Esophagus squamous epithelium (tissue), 5 donors: ENCODE measurements at regions not wholly inside any gene's neighbourhood (a gene's known extent, or its start where the extent isn't known, plus 50 kb on each side); places are given as distances from the start of the nearest gene placed in this dataset.
A peak's percentile ranks its signal among the peaks of the same experiment; 100 is the strongest.

Experiments used
- DNase-seq: peaks from one replicate; lab custom pipeline; 2025; lab: John Stamatoyannopoulos, UW
- H3K27ac ChIP-seq, 4 donors: fragments of 200-600 bp; sonication (generic); one replicate each; pipeline ENCODE4 v1.5.1; 2016 to 2019; ENCODE audit warnings: mild to moderate bottlenecking in 1 of 4
- H3K27me3 ChIP-seq, 4 donors: fragments of 200-600 bp; sonication (generic); 1 replicate in 3 of 4; 2 replicates in 1 of 4; pipeline versions ENCODE4 v1.5.1 to v1.6.0; 2017 to 2021; ENCODE audit warnings: antibody characterized with exemption in 1 of 4
- H3K36me3 ChIP-seq, 3 donors: fragments of 200-600 bp; sonication (generic); one replicate each; pipeline ENCODE4 v1.5.1; 2016 to 2019
- H3K4me1 ChIP-seq, 3 donors: fragments of 200-600 bp; sonication (generic); one replicate each; pipeline ENCODE4 v1.5.1; 2017 to 2019
- H3K4me3 ChIP-seq, 4 donors: fragments of 200-600 bp; sonication (generic); 1 replicate in 3 of 4; 2 replicates in 1 of 4; pipeline ENCODE4 v1.5.1; 2016 to 2019; ENCODE audit warnings: mild to moderate bottlenecking in 2 of 4, moderate library complexity in 1 of 4
- H3K9me3 ChIP-seq, 3 donors: fragments of 200-600 bp; sonication (generic); one replicate each; pipeline ENCODE4 v1.5.1; 2016 to 2019
- CTCF ChIP-seq, 6 experiments: fragments of 450-650 bp in 4 of 6; fragments of 200-600 bp in 2 of 6; sonication (generic) in 2 of 6; IDR thresholded peaks; one replicate each; pipeline ENCODE4 v1.5.1; 2016 to 2019; ENCODE audit warnings: antibody characterized with exemption in 6 of 6, mild to moderate bottlenecking in 4 of 6, moderate library complexity in 4 of 6
- POLR2A ChIP-seq, 4 donors: fragments of 450-650 bp; IDR thresholded peaks; one replicate each; pipeline ENCODE4 v1.6.1; 2017; ENCODE audit warnings: antibody characterized with exemption in 4 of 4, mild to moderate bottlenecking in 4 of 4, moderate library complexity in 3 of 4
- WGBS, 2 donors: methylation state at CpG; one replicate each; pipeline ENCODE4 v1.1.5; 2018; 5-methylcytosine and 5-hydroxymethylcytosine counted together
- intact Hi-C: fragments of 100-400 bp; cut with DNase I; formaldehyde crosslinking; loops from one replicate; pipeline ENCODE4 v1.15.0; 2022
- donor health status: DM: yes; HTN: yes; CAD: no.

DNA sequence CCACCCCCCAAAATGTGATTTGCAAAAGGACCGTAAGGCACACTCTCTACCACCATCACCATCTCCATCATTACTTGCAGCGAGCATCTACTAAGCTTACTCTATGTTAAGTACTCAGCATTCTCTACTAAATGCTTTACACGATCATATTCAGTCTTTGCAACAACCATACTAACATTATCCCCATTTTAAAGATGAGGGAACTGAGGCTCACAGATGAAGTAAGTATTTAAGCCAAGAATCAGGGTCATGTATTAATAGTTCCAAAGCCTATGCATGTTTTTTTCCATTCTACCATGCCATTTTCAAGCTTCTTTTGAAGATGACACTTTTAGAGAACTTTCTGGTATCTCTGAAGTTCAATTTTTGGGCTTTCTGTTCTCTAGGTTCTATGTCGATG is 121.7 kb upstream of the ANKRD55 start:
- Histone ChIP-seq H3K27ac (no peak overlapping the region), H3K27me3 (no peaks in the 10 kb centered on the region), H3K4me1 (peaks cover 0 to 41% (median 12%) of the 10 kb centered on the region in 3 donors), H3K9me3 (no peaks in the 10 kb centered on the region), H3K4me3 (no peak overlapping the region), H3K36me3 (no peaks in the 10 kb centered on the region)
- DNase-seq = no peak
- WGBS, 2 donors = 93 to 95% methylated on average over 4 of the region's 4 CpGs
- intact Hi-C loops = no loop called here
- TF ChIP-seq POLR2A (IDR thresholded peaks at IDR 0.05) (no peak), CTCF (IDR thresholded peaks at IDR 0.05) (no peak)

GRCh38 chr5:56352808-56353590 is 119.9 kb upstream of the ANKRD55 start:
- H3K36me3 ChIP-seq = no peaks in the 10 kb centered on the region
- H3K4me3 ChIP-seq = no peak overlapping the region
- peak overlapping the region in 2 of 4 donors; percentile 8 to 19 for H3K27ac ChIP-seq
- TF ChIP-seq POLR2A (IDR thresholded peaks at IDR 0.05) = no peak
- no peak for TF ChIP-seq CTCF (IDR thresholded peaks at IDR 0.05)
- peaks cover 0 to 36% (median 12%) of the 10 kb centered on the region in 3 donors for H3K4me1 ChIP-seq
- intact Hi-C loops = no loop called here
- 75 to 79% methylated on average over 4 of the region's 4 CpGs for WGBS, 2 donors
- no peak for DNase-seq
- no peaks in the 10 kb centered on the region for H3K27me3 ChIP-seq
- no peaks in the 10 kb centered on the region for H3K9me3 ChIP-seq

DNA sequence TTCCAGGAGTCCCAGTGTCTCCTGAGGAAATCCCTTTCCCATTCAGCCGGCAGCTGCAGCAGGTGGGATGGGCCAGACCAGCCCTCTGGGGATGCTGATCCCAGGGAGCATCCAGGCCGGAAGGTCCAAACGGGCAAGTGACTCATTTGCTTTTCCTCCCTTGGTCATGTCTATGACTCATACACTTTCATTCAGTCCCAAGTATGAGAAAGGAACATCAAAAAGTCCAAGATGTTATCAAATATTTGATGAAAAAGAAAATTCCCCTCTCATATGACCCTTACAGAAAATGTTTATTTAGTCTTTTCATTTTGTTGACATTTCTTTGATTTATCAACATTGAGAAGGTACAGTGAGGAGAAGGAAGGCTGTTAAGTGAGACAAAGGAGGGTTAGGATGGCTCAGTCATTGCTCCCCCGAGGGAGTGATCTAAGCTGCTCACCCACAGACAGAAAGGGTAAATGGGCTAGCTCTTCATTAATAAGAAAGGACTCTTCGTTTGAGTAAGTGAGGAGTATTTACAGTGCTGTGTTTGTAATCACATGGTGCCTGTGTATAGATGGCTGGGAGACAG is 117.6 kb upstream of the ANKRD55 start:
- intact Hi-C loops = no loop called here
- WGBS, 2 donors = 9 to 11% methylated on average over 5 of the region's 5 CpGs
- Histone ChIP-seq H3K4me3 (no peak overlapping the region), H3K9me3 (no peaks in the 10 kb centered on the region), H3K4me1 (peaks cover 0 to 16% (median 10%) of the 10 kb centered on the region in 3 donors), H3K36me3 (no peaks in the 10 kb centered on the region), H3K27me3 (no peaks in the 10 kb centered on the region), H3K27ac (peak overlapping the region in 2 of 4 donors; percentile 27 to 51)
- DNase-seq = no peak
- no peak for TF ChIP-seq CTCF (IDR thresholded peaks at IDR 0.05)
- no peak for TF ChIP-seq POLR2A (IDR thresholded peaks at IDR 0.05)

DNA sequence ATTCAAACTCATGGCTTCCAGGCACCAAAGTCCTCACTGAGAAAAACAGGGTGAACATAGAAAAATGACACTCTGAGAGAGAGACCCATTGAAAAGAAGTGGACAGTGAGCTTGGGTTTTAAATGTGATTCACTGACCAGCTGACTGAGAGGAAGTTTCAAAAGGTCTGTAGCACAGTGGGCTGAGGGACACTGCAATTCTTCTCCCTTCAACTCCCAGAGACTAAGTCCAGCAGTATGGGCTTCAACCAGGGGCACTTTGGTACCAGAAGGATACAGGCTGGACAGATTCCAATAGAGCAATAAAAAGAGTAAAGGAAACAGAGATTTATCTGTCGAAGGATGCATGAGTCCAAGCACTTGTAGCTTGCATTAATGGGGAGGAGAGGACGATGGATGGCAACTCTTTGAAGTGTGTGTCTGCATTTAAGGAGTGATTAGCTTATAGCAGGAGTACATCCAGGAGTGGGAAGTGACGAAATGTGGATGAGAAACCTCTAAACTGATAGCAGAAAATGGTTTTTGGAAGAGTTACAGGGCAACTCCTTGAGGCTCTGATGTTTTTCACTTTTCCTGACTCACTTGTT is 117.0 kb upstream of the ANKRD55 start:
- intact Hi-C loops = no loop called here
- TF ChIP-seq CTCF (IDR thresholded peaks at IDR 0.05) (no peak), POLR2A (IDR thresholded peaks at IDR 0.05) (no peak)
- H3K9me3 ChIP-seq = no peaks in the 10 kb centered on the region
- no peak overlapping the region for H3K4me3 ChIP-seq
- 56 to 69% methylated on average over 3 of the region's 3 CpGs for WGBS, 2 donors
- H3K36me3 ChIP-seq = no peaks in the 10 kb centered on the region
- peak overlapping the region in 1 of 4 donors; percentile 29 for H3K27ac ChIP-seq
- peaks cover 0 to 16% (median 9%) of the 10 kb centered on the region in 3 donors for H3K4me1 ChIP-seq
- no peak for DNase-seq
- no peaks in the 10 kb centered on the region for H3K27me3 ChIP-seq

DNA sequence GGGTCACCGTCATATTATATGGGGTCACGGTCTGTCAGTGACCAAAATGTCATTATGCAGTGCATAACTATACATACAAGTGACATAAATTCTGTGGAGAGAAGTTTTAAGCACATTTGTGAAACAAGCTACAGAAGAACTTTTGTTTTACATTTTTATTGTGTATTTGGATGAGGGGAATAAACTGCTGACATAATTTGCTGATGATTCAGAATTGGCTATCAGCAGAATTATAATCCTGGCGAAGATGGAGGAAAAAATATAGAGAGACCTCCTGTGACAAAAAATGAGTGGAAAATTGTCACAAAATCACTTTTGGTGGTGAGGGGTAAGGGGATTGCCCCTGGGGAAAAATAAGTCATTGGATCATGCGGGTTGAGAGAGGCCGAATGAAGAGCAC is 116.3 kb upstream of the ANKRD55 start:
- Histone ChIP-seq H3K9me3 (no peaks in the 10 kb centered on the region), H3K4me1 (peaks cover 0 to 16% (median 9%) of the 10 kb centered on the region in 3 donors), H3K4me3 (no peak overlapping the region), H3K36me3 (no peaks in the 10 kb centered on the region), H3K27me3 (no peaks in the 10 kb centered on the region), H3K27ac (no peak overlapping the region)
- DNase-seq = no peak
- TF ChIP-seq CTCF (IDR thresholded peaks at IDR 0.05) (no peak), POLR2A (IDR thresholded peaks at IDR 0.05) (no peak)
- intact Hi-C loops = no loop called here
- WGBS, 2 donors = 87 to 93% methylated on average over 5 of the region's 5 CpGs
